GM23338 (cell line): ENCODE measurements at regions not wholly inside any gene's neighbourhood (a gene's known extent, or its start where the extent isn't known, plus 50 kb on each side); places are given as distances from the start of the nearest gene placed in this dataset.

Experiments used
- ATAC-seq: fragments of 200-7000 bp; cut with Tn5 transposase; 3 replicates; pipeline ENCODE4 v1.9.1; 2020
- DNase-seq: peaks from one replicate; pipeline ENCODE4 v3.0.0-alpha.2; 2015; ENCODE audit warnings: low spot score
- H2AFZ ChIP-seq: fragments of 200-600 bp; sonication (generic); 2 replicates; pipeline ENCODE4 v1.8.0; 2016; ENCODE audit warnings: antibody characterized with exemption, mild to moderate bottlenecking, moderate library complexity
- H3F3A ChIP-seq: fragments of 200-600 bp; sonication (generic); replicated peaks from 2 replicates; pipeline ENCODE4 v1.8.0; 2017; ENCODE audit warnings: antibody characterized with exemption, mixed run types, low read depth
- H3K27ac ChIP-seq: fragments of 200-600 bp; sonication (generic); 2 replicates; pipeline ENCODE4 v1.6.1; 2016; ENCODE audit warnings: low read depth
- H3K27me3 ChIP-seq: fragments of 200-600 bp; sonication (generic); 2 replicates; pipeline ENCODE4 v1.8.0; 2016; ENCODE audit warnings: mild to moderate bottlenecking, mixed run types, moderate library complexity; ENCODE audit not compliant: insufficient read depth
- H3K36me3 ChIP-seq: fragments of 200-600 bp; sonication (generic); 2 replicates; pipeline ENCODE4 v1.8.0; 2016; ENCODE audit warnings: mild to moderate bottlenecking; ENCODE audit not compliant: insufficient read depth
- H3K4me1 ChIP-seq: fragments of 200-600 bp; sonication (generic); 2 replicates; pipeline ENCODE4 v1.8.0; 2016; ENCODE audit warnings: mild to moderate bottlenecking, moderate library complexity; ENCODE audit not compliant: insufficient read depth
- H3K4me2 ChIP-seq: fragments of 200-600 bp; sonication (generic); 2 replicates; pipeline ENCODE4 v1.7.1; 2017; ENCODE audit warnings: mixed run types
- H3K4me3 ChIP-seq: fragments of 200-600 bp; sonication (generic); 2 replicates; pipeline ENCODE4 v1.6.1; 2016; ENCODE audit warnings: mixed run types
- H3K79me2 ChIP-seq: fragments of 200-600 bp; sonication (generic); replicated peaks from 2 replicates; pipeline ENCODE4 v1.8.0; 2017; ENCODE audit warnings: mild to moderate bottlenecking; ENCODE audit not compliant: insufficient read depth
- H3K9me2 ChIP-seq: fragments of 200-600 bp; sonication (generic); 2 replicates; pipeline ENCODE4 v1.8.0; 2017; ENCODE audit not compliant: insufficient read depth
- H4K20me1 ChIP-seq: fragments of 200-600 bp; sonication (generic); replicated peaks from 2 replicates; pipeline ENCODE4 v1.8.0; 2017; ENCODE audit warnings: mild to moderate bottlenecking; ENCODE audit not compliant: insufficient read depth
- H3K27ac Mint-ChIP-seq: 2 replicates; pipeline ENCODE4 v1.8.0; 2020; ENCODE audit warnings: inconsistent platforms, mild to moderate bottlenecking, moderate library complexity, mixed read lengths
- H3K27me3 Mint-ChIP-seq: 3 replicates; pipeline ENCODE4 v1.8.0; 2022; ENCODE audit warnings: low read depth, mild to moderate bottlenecking, moderate library complexity, mixed read lengths, inconsistent platforms; ENCODE audit not compliant: insufficient read depth, poor library complexity
- H3K36me3 Mint-ChIP-seq: 3 replicates; pipeline ENCODE4 v1.8.0; 2021; ENCODE audit warnings: low read depth, mild to moderate bottlenecking, inconsistent platforms, moderate library complexity, mixed read lengths
- H3K4me1 Mint-ChIP-seq: 3 replicates; pipeline ENCODE4 v1.8.0; 2020; ENCODE audit warnings: mild to moderate bottlenecking, inconsistent platforms, mixed read lengths
- H3K4me3 Mint-ChIP-seq: 3 replicates; pipeline ENCODE4 v1.8.0; 2021; ENCODE audit warnings: moderate library complexity, mild to moderate bottlenecking, inconsistent platforms, mixed read lengths
- H3K9me3 Mint-ChIP-seq: 3 replicates; pipeline ENCODE4 v1.8.0; 2020; ENCODE audit warnings: moderate library complexity, mild to moderate bottlenecking, inconsistent platforms, mixed read lengths
- EZH2 ChIP-seq: fragments of 200-600 bp; sonication (generic); IDR thresholded peaks from one replicate; pipeline ENCODE4 v1.8.0; 2017; ENCODE audit warnings: antibody characterized with exemption, mild to moderate bottlenecking, low read depth; ENCODE audit not compliant: unreplicated experiment
- JUNB ChIP-seq: IDR thresholded peaks from one replicate; pipeline ENCODE4 v1.6.1; 2016; ENCODE audit warnings: antibody characterized with exemption; ENCODE audit not compliant: unreplicated experiment
- ZNF114 ChIP-seq: fragments of 250-450 bp; sonication (Bioruptor Pico); IDR thresholded peaks from 2 replicates; pipeline ENCODE4 v1.5.0; 2020; ENCODE audit warnings: mild to moderate bottlenecking, moderate library complexity
- ZNF331 ChIP-seq: fragments of 250-450 bp; sonication (Bioruptor Pico); IDR thresholded peaks from 2 replicates; pipeline ENCODE4 v1.5.0; 2020; ENCODE audit warnings: low read depth, mild to moderate bottlenecking, moderate library complexity
- TF ChIP-seq, protein P1 (sequence below), 2 experiments: fragments of 200-600 bp in 1 of 2; sonication (generic) in 1 of 2; conservative IDR thresholded peaks; 2 replicates each; pipeline versions ENCODE4 v1.5.1 to v1.6.1; 2016 to 2017; ENCODE audit warnings: antibody characterized with exemption in 2 of 2, low read depth in 2 of 2, mild to moderate bottlenecking in 2 of 2, moderate library complexity in 1 of 2
- TF ChIP-seq, protein P2 (sequence below): IDR thresholded peaks from 2 replicates; pipeline ENCODE4 v1.6.1; 2016; ENCODE audit warnings: antibody characterized with exemption
- TF ChIP-seq, protein P3 (sequence below): fragments of 250-450 bp; sonication (Bioruptor Pico); IDR thresholded peaks from 2 replicates; pipeline ENCODE4 v1.5.0; 2020; ENCODE audit warnings: mild to moderate bottlenecking, moderate library complexity

DNA sequence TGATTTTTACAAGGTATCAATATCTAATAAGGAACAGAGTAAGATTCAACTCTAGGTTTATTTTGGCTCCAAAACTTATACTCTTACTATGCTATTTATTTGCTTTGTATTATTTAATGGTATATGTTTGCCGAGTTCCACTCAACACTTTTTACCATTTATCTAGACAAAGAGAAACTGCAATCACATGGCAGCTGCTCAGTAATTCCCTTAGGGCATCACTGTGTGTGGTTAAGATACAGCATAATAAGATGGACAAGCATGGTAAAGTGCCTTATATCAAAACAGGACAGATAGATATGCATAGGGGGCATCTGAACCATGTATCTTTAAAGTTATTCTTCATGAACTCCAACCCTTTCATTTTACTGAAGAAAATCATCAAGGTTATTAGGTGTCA lies 483.0 kb upstream of the ID4 start:
- Histone ChIP-seq H3K36me3 (no peaks in the 10 kb centered on the region), H3K27ac (no peak overlapping the region), H3K4me1 (peaks cover 15% of the 10 kb centered on the region), H4K20me1 (no peaks in the 10 kb centered on the region), H3K9me2 (0 out of 2 replicates have a peak, but pooled peaks cover 4% of the 10 kb centered on the region), H3F3A (no peaks in the 10 kb centered on the region), H3K4me2 (no peak overlapping the region), H3K4me3 (no peak overlapping the region), H3K27me3 (no peaks in the 10 kb centered on the region), H3K79me2 (no peaks in the 10 kb centered on the region), H2AFZ (no peak overlapping the region)
- Mint-ChIP-seq H3K27me3 (no peaks in the 10 kb centered on the region), H3K9me3 (peaks cover 8% of the 10 kb centered on the region), H3K36me3 (peaks cover 11% of the 10 kb centered on the region; the same call in 2 of the 3 replicates), H3K4me3 (no peak overlapping the region), H3K4me1 (peaks cover 17% of the 10 kb centered on the region), H3K27ac (no peak overlapping the region)
- ATAC-seq (no peak), DNase-seq (no peak)
- no peak for TF ChIP-seq ZNF114 (CRISPR knock-in tag)
- TF ChIP-seq, protein P1, sequence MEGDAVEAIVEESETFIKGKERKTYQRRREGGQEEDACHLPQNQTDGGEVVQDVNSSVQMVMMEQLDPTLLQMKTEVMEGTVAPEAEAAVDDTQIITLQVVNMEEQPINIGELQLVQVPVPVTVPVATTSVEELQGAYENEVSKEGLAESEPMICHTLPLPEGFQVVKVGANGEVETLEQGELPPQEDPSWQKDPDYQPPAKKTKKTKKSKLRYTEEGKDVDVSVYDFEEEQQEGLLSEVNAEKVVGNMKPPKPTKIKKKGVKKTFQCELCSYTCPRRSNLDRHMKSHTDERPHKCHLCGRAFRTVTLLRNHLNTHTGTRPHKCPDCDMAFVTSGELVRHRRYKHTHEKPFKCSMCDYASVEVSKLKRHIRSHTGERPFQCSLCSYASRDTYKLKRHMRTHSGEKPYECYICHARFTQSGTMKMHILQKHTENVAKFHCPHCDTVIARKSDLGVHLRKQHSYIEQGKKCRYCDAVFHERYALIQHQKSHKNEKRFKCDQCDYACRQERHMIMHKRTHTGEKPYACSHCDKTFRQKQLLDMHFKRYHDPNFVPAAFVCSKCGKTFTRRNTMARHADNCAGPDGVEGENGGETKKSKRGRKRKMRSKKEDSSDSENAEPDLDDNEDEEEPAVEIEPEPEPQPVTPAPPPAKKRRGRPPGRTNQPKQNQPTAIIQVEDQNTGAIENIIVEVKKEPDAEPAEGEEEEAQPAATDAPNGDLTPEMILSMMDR (conservative IDR thresholded peaks at IDR 0.05; ENCODE audit: low read depth in 2 of 2): no peak
- TF ChIP-seq, protein P2, sequence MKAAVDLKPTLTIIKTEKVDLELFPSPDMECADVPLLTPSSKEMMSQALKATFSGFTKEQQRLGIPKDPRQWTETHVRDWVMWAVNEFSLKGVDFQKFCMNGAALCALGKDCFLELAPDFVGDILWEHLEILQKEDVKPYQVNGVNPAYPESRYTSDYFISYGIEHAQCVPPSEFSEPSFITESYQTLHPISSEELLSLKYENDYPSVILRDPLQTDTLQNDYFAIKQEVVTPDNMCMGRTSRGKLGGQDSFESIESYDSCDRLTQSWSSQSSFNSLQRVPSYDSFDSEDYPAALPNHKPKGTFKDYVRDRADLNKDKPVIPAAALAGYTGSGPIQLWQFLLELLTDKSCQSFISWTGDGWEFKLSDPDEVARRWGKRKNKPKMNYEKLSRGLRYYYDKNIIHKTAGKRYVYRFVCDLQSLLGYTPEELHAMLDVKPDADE: no peak
- no peak for TF ChIP-seq ZNF331
- no peak for TF ChIP-seq JUNB
- TF ChIP-seq, protein P3, sequence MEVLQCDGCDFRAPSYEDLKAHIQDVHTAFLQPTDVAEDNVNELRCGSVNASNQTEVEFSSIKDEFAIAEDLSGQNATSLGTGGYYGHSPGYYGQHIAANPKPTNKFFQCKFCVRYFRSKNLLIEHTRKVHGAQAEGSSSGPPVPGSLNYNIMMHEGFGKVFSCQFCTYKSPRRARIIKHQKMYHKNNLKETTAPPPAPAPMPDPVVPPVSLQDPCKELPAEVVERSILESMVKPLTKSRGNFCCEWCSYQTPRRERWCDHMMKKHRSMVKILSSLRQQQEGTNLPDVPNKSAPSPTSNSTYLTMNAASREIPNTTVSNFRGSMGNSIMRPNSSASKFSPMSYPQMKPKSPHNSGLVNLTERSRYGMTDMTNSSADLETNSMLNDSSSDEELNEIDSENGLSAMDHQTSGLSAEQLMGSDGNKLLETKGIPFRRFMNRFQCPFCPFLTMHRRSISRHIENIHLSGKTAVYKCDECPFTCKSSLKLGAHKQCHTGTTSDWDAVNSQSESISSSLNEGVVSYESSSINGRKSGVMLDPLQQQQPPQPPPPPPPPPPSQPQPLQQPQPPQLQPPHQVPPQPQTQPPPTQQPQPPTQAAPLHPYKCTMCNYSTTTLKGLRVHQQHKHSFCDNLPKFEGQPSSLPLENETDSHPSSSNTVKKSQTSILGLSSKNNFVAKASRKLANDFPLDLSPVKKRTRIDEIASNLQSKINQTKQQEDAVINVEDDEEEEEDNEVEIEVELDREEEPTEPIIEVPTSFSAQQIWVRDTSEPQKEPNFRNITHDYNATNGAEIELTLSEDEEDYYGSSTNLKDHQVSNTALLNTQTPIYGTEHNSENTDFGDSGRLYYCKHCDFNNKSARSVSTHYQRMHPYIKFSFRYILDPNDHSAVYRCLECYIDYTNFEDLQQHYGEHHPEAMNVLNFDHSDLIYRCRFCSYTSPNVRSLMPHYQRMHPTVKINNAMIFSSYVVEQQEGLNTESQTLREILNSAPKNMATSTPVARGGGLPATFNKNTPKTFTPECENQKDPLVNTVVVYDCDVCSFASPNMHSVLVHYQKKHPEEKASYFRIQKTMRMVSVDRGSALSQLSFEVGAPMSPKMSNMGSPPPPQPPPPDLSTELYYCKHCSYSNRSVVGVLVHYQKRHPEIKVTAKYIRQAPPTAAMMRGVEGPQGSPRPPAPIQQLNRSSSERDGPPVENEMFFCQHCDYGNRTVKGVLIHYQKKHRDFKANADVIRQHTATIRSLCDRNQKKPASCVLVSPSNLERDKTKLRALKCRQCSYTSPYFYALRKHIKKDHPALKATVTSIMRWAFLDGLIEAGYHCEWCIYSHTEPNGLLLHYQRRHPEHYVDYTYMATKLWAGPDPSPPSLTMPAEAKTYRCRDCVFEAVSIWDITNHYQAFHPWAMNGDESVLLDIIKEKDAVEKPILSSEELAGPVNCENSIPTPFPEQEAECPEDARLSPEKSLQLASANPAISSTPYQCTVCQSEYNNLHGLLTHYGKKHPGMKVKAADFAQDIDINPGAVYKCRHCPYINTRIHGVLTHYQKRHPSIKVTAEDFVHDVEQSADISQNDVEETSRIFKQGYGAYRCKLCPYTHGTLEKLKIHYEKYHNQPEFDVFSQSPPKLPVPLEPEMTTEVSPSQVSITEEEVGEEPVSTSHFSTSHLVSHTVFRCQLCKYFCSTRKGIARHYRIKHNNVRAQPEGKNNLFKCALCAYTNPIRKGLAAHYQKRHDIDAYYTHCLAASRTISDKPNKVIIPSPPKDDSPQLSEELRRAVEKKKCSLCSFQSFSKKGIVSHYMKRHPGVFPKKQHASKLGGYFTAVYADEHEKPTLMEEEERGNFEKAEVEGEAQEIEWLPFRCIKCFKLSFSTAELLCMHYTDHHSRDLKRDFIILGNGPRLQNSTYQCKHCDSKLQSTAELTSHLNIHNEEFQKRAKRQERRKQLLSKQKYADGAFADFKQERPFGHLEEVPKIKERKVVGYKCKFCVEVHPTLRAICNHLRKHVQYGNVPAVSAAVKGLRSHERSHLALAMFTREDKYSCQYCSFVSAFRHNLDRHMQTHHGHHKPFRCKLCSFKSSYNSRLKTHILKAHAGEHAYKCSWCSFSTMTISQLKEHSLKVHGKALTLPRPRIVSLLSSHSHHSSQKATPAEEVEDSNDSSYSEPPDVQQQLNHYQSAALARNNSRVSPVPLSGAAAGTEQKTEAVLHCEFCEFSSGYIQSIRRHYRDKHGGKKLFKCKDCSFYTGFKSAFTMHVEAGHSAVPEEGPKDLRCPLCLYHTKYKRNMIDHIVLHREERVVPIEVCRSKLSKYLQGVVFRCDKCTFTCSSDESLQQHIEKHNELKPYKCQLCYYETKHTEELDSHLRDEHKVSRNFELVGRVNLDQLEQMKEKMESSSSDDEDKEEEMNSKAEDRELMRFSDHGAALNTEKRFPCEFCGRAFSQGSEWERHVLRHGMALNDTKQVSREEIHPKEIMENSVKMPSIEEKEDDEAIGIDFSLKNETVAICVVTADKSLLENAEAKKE (CRISPR knock-in tag): no peak
- no peak for TF ChIP-seq EZH2
